Liver (tissue), 1 donor: ENCODE measurements at regions not wholly inside any gene's neighbourhood (a gene's known extent, or its start where the extent isn't known, plus 50 kb on each side); places are given as distances from the start of the nearest gene placed in this dataset. TPM values are rescaled to one million over a fixed set of nuclear protein-coding genes. Genes with fewer than 3 reads are reported as not detected.

Source experiments
- small RNA-seq: library from RNA; depleted of rRNA; stranded (forward); fragments of <200 nt; gene quantifications from one replicate; pipeline ENCODE3, GENCODE V24; 2014

Small RNA genes in the stretch of these regions (small RNA-seq; reads per million reads assigned to genes)
- 0.07 reads per million for gene RF00279
- not detected for gene Z82210.1
